RCC 7860 (cell line): ENCODE measurements at regions not wholly inside any gene's neighbourhood (a gene's known extent, or its start where the extent isn't known, plus 50 kb on each side); places are given as distances from the start of the nearest gene placed in this dataset.
"Not testable (repeated sequence)": the region's sequence is repeated elsewhere in the genome, so short reads cannot be mapped to it uniquely, and the experiment has no call there.

Source experiments
- DNase-seq: peaks from one replicate; pipeline ENCODE4 v3.0.0-alpha.2; 2015; ENCODE audit warnings: low spot score
- FAIRE-seq: peaks from 2 replicates; lab custom pipeline; 2012; peaks lifted over from hg19 to GRCh38; lab: Jason Lieb, UNC

DNA sequence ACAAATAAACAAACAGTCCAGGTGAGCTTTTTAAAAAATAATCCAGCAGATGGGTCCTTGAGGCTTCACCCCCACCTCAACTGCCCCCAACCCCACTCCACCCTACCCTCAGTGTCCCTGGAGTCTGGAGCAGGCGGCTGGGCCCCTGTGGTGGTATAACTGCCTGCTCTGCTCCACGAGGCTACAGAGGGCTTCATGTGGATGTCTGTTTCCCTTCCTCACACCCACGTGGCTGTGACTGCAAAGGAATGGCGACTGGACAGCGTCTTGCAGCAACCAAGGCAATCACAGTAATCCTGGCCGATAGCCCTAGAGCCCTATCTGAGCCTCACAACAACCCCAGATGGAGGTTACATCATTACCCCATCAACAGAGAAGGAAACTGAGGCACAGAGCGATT, 76.5 kb downstream of the SLC2A10 start:
- no peak for DNase-seq
- FAIRE-seq: no peak

DNA sequence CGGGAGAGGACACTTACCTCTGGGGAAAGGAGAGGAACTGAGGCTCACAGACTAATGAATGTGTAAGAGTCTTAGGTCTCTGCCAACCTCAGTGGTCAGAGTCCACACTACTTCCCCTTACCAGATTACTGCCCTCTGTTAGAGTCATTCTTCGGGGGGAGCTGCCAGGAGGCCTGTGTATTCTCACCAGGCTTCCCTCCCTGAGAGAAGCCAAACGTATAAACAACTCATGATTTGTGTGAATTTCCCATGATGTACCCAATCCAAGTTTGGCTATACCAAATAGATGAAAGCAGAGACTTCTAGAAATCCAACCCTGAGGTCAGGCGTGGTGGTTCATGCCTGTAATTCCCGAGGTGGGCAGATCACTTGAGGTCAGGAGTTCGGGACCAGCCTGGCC, 77.1 kb downstream of the SLC2A10 start:
- no peak for DNase-seq

DNA sequence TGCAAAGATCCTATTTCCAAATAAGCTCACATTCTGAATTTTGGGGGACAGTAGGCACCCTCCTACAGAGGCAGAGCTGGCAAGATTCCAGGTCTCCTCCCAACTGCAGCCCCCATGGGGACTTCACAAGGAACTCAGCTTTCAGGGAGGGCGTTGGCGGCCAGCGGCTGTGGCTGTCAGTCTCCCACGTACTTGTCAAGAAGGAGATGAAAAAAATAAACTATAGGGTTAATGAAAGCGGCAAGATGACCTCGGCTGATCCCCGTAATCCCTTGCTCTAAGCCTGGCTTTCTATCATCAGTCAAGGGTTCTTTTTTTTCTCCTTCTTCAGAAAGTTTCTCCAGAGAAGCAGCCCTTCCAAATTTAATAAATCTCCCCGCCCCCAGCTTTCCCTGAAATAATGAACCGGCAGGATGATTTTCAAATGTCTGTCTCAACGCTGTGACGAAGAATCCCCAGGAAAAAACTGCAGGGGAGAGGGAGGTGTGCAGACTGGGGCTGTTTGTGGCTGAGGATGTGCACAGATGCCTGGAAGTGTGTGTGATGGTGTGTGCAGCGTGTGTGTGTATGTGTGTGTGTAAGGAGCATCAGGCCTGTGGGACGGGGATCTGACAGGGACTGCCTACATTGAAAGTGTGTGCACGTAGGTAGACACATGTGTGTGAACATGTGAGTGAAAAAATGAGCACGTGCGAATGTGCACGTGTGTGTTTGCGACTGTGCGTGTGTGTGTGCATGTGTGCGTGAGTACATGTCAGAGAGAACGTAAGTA, 78.7 kb downstream of the SLC2A10 start:
- FAIRE-seq: no peak
- no peak for DNase-seq

More for the DNA sequence above, 77.1 kb downstream of the SLC2A10 start:
- FAIRE-seq: no peak

DNA sequence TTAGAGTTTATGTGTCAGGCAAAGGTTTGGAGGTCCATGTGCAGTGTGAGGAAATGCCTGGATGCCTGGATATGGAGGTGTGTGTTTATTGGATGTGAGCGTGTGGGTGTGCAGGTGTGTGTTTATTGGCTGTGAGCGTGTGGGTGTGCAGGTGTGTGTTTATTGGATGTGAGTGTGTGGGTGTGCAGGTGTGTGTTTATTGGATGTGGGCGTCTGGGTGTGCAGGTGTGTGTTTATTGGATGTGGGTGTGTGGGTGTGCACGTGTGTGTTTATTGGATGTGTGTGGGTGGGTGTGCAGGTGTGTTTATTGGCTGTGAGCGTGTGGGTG, 79.3 kb downstream of the SLC2A10 start:
- not testable (repeated sequence) for DNase-seq, FAIRE-seq

DNA sequence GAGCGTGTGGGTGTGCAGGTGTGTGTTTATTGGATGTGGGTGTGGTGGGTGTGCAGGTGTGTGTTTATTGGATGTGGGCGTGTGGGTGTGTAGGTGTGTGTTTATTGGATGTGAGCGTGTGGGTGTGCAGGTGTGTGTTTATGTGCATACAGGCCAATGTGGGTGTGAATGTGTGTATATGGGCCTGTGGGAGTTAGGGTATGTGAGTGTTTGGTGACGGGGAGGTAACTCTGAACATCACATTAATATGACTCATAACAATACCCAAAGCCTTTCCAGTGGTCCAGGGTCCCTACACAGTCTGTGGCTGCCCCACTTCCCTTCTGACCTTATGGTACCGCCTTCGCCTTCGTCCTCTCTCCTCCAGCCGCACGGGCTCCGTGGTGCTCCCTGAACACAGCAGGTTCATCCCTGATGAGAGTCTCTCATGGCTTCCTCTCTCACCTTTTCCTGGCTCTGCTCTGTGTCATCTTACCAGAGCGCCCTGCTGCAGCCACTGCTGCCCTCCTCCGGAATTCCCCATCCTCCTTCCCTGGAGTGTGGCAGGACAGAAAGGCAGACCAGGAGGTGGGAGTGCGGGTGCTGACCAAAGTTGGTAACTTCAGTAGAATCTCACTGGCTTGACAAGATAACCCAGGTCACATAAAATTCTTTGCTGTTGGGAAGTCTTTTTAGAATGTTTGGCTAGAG, 80.0 kb downstream of the SLC2A10 start:
- FAIRE-seq (no peak), DNase-seq (no peak)

DNA sequence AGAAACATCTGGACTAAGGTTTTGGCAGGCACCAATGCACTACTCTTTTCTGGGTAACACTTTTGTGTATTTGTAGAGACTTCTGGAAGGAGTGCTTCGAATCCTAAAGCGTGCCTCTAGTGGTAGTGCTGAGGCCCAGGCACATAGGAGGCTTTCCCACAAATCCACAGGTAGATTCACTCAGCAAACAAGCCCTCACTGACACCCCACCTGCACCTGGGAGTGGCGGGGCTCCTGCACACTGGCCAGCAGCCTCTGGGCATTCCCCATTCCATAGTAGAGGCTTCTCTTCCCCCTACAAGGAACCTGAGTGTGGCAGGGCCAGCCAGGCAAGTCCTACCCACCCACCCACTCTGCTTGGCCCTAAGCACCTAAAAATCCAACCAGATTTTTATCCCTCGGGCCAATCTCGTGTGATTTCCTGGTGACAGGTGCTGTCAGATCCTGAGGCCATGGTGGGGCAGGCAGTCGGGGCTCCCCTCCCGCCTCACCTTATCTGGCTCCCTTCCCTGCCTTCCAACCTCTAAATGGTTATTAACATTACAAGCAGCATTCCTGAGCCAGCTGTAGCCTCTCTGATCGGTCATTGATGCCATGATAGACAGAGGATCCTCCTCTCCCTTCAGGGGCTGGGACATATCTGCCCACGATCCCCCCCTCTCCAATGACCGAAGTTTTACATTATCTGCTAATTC, 82.4 kb downstream of the SLC2A10 start:
- DNase-seq (no peak), FAIRE-seq (no peak)

DNA sequence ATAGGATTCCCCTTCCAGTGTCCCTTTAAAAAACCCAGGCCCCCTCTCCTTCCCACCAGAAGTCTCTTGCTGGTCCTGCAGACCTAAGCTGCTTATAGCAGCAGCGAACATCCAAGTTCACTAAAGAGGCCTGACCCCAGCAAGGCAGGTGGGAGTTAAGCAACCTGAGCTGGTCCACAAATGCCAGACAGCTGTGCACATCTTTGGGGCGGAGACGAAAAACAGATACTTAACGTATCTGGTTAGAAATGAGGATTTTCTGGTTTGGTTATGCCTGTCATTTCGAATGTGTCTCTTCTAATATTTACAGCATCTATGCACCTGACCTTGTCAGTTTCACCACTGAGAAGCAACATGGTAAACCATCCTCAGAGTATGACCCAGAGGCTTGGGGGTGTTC, 87.8 kb downstream of the SLC2A10 start:
- DNase-seq (no peak), FAIRE-seq (no peak)

DNA sequence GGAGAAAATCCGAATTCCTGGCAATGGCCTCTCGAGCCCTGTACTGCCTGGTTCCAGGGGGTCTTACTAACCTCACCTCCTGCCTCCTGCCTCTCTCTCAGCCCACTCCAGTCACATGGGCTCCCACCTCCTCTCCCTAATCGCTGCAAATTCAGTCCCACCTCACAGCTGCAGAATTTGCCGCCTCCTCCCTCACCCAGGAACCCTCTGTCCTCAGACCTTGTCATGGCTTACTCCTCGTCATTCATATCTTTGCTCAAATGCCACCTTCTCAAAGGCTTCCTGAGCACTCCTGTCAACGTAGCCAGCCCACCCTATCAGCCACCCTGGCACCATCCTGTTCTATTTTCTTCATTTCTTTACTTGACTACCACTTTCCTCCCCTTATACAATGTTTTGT, 89.0 kb downstream of the SLC2A10 start:
- DNase-seq (no peak), FAIRE-seq (no peak)

DNA sequence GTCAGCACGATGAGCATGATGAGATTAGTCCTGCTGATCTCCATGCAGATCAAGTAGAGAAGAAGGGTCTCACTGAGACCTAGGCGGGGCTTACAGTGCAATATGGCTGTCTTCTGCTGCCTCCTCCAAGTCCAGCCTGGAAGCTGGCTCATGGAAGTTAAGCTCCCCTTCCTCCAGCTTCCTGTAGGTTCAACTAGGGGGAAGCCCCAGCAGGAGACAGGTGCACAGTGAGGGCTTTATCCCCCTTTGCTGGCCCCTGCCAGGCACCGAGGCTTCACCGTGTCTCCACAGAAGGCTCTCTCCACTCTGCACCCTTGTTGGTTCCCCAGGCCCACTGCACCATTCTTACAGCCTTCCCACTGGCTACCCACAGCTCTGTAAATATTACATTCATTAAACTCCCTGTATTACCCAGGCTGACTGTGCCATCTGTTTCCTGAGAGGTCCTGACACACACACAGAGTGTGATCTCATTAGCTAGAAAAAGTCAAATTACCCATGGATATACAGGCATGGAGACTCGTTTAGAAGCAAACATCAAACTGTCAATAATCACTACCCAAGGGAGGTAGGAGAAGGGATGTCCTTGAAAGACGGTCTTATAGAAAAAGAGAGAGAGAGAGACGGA, 90.4 kb downstream of the SLC2A10 start:
- FAIRE-seq (no peak), DNase-seq (no peak)

DNA sequence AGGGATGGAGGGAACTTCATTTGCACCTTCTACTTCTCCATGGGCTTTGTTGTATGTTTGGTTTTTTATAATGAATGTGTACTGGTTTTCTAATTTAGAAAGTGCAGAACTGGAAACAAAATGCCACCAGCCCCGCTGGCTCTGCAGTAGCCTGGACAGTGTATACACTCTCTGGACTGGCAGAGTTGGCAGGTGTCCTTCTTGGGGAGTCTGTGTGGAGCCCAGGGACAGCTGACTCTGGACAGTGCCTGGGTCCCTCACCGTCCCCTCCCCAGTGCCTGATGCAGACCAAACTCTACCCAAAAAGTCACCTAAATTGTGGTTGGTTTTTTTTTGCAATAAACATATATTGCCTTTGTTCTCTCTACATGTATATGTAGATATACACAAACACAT, 91.0 kb downstream of the SLC2A10 start:
- DNase-seq (no peak), FAIRE-seq (no peak)

DNA sequence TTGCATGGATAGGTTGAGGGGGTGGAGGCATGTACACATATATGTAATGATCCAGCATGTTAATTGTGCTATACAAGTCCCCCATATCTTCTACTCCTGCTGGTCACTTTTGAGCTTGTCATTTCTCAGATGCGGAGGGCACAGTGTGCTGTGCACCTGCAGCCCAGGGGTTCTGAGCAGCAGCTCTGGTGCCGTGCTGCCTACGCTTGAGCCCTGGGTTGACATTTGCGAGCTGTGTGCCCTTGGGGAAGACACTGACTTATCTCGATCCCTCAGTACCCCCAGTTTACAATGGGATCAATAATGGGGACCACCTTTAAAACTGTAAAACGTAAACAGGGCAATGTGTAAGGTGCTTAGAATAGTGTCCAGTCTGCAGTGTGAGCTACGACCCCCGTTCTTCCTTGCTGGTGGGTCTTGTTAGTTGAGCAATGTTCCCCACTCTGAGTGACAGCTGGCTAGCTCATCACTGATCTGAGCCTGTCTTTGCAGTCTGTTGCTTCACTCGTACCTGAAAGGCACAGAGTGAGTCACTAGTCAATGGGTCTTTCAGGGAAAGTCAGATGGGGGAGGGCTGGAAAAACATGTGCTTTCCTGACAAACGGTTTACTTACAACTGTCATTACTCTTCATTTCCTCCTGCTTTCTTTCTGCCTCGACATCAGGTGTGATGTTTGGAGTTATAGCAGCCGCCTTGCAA, 91.7 kb downstream of the SLC2A10 start:
- DNase-seq (no peak), FAIRE-seq (no peak)

DNA sequence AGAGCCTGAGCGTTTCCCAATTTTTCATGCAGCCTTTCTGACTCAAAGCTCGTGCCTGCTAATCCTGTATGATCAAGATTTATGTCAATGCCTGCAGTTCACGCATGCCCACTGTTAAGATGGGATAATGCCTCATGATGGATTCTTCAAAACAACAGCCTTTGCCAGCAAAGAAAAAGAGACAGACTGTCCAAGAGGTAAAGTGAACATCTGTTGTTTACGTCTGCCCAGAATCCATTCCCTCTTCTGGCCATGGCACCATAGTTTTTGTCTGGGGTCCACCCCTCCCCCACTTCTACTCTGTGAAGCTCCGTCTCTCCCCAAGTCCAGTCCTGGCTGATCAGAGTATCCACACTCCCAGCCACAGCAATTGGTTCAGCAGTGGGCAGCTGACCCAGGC, 91.9 kb upstream of the EYA2 start:
- DNase-seq (no peak), FAIRE-seq (no peak)

DNA sequence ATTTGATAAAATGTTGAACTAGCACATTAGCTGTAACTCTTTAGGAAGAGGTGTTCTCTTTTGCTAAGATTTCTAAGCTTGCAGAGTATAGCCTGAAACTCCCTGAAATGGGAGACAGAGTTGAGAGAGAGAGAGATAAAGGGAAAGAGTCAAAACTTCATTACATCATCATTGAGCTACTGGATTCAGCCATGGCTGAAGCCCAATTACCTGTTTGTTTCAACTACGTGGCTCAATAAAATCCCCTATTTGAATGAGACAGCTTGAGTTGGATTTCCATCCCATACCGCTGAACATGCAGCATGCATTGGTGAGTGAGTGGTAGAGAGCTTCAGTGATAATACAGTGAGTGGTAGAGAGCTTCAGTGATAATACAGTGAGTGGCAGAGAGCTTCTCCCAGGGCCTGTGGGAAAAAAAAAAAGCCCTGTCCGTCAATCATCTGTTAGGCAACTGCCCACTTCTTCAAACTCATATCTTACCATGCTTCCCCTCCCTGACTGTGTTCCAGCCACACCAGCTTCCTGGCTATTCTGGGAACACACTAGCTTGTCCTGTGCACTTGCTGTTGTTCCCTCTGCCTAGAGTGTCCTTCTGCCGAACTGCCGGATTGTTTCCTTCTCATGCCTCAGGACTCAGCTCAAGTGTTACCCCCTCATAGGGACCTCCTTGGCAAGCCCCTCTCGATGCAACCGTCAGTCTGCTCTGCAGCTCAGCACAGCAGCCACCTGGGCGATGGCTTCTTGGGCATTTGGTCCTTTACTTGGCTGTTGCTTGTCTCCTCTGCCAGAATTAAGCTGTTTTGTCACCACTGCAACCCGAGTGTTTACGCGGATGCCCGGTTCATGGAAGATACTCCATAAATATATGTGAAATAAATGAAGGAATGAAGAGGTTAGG, 91.3 kb upstream of the EYA2 start:
- DNase-seq: no peak
- FAIRE-seq: no peak

DNA sequence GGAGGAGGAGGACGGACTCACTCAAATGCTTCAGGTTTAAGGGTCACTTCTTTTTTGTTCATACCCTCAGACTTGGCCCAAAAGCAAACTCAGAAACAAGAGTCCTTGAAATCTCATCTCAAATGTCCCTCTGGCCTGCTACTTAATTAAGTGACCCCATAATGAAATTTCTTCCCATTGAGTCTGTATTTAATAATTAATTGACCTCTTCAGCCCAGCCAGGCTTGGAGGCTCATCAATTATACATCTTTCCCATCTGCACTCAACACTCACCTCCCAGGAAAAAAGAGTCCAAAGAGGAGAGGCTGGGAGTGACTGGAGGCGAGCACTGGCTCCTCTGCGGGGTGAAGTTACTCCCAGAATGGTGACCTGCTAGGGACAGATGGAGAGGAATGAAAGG, 90.5 kb upstream of the EYA2 start:
- FAIRE-seq (no peak), DNase-seq (no peak)

DNA sequence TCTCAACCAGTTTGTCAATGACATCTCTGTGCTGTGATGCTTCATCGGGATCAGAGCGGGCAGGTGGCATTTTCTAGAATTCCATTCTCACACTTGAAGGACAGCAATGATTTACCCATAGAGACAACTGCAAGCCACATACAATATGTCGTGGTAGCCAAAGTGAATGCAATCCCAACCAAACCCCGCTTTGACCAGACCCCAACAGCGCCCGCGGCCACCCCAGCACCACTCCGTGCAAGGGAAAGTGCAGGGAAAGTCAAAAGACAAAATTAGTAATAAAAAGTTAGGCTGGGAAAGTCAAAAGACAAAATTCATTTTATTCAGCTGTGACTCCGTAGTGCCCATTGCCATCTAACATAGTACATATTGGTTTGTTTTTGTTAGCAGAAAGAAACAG, 88.8 kb upstream of the EYA2 start:
- FAIRE-seq: no peak
- no peak for DNase-seq

DNA sequence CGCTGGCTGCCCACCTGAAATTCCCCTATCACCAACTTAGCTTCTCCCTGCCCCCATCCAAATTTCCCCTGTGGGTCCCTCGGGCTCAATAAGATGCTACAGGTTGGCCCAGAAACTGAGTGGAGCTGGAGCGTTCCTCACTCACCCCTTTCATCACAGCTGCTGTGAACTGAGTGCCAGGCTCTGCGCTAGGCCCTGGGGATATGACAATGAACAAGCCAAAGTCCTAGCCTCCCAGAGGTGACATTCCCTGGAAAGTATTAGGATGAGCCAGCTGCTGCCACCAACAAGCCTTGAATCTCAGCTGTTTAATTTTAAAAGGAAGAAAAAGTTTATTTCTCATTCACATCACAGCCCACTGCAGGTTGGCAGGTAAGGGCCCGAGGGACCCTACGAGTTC, 86.6 kb upstream of the EYA2 start:
- FAIRE-seq: no peak
- no peak for DNase-seq

DNA sequence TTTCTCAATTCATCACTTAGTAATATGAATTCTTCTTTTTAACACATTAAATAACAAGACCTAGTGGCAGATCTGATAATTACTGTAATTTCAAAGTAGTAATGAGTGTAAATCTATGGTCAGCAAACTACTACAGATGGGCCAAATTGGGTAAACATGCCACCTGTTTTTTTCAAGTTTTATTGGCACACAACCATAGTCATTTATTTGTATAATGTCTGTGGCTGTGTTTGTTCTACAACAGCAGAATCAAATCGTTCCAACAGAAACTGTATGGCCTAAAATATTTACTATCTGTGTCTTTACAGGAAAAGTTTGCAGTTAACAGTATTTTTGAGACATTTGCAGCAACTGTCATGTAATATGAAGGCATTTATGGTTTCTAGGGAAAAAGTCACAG, 86.1 kb upstream of the EYA2 start:
- FAIRE-seq (no peak), DNase-seq (no peak)

DNA sequence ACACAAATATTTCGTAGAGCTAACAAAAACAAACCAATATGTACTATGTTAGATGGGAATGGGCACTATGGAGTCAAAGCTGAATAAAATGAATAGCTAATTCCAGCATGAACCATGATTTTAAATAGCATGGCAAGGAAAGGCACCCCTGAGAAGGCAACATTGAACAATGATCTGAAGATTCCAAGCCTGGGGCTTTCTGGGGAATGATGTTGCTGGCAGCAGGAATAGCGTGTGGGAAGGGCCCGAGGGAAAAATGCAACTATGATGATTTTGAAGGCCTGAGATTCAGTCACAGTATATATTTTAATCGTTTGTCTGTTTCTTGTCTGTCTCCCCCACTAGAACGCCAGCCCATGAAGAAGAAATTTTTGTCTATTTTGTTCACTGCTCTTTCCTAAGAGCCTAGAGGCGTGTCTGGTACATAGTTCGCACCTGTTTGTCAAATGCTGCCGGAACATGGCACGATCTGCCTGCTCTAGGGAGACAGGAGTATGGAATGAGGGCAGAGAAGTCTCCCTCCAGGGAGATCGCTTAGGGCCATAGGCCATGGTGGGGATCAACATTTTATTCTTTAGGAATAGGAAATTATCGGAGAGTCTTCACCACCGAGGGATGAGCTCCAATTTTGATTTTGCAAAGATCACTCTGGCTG, 84.8 kb upstream of the EYA2 start:
- DNase-seq (no peak), FAIRE-seq (no peak)

DNA sequence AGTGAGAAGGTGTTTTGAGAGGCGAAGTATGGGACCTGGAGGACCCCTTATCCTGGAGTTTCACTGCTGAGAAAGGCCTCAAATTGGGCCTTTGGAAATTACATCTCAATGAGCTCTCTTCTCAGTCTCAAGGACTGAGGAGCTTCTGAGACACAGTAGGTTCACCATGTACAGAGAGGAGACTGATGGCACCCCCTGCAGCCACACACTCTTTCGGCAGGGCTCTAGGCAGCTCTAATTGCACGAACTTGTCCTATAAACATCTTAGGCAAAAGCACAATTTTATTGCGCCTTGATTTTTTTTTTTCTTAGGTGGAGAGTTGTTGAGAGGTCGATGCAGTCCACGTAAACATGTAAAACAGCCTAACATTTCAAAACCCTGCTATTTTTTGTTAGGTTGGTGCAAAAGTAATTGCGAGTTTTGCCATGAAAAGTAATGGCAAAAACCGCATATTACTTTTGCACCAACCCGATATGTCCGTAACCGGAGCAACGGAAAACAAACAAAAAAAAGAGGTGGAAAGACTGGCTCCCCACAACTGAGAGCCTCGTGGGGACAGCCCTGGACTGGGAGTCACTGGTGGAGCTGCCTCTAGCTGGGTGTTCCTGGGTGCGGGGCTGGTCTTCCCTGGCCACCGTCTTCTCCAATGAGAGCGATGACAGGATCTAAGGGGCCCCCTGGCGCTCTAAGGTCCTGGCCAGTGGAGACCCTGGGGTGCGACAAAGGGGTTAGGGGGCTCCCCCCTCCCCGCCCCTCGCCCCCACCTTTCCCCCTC, 84.0 kb upstream of the EYA2 start:
- FAIRE-seq (no peak), DNase-seq (no peak)
